Mammary epithelial cell (primary cell): ENCODE measurements at regions not wholly inside any gene's neighbourhood (a gene's known extent, or its start where the extent isn't known, plus 50 kb on each side); places are given as distances from the start of the nearest gene placed in this dataset.

Source experiments
- CTCF ChIP-seq, 2 donors: IDR thresholded peaks in 1 of 2; conservative IDR thresholded peaks in 1 of 2; 2 replicates each; pipeline ENCODE4 v1.5.1; 2011 to 2012; ENCODE audit warnings: inconsistent platforms in 2 of 2, low read length in 2 of 2, mild to moderate bottlenecking in 2 of 2, control low read depth in 1 of 2, low read depth in 1 of 2; ENCODE audit not compliant: insufficient read depth in 1 of 2; ENCODE audit errors: extremely low read depth in 1 of 2
- EZH2 ChIP-seq: IDR thresholded peaks from 2 replicates; pipeline ENCODE4 v1.6.1; 2012; ENCODE audit warnings: low read length, inconsistent platforms, borderline replicate concordance

- TF ChIP-seq CTCF (conservative IDR thresholded peaks at IDR 0.05 in 1 of 2, IDR thresholded peaks at IDR 0.05 in 1 of 2; ENCODE audit: extremely low read depth in 1 of 2, insufficient read depth in 1 of 2, low read depth in 1 of 2, low read length in 2 of 2) (no peak), EZH2 (no peak)
Measured at GRCh38 chr15:83380059-83380458, 67.1 kb upstream of the SH3GL3 start.
